C4-2B (cell line): ENCODE measurements at regions not wholly inside any gene's neighbourhood (a gene's known extent, or its start where the extent isn't known, plus 50 kb on each side); places are given as distances from the start of the nearest gene placed in this dataset.

ENCODE experiments used
- ZFX ChIP-seq: fragments of 450-650 bp; IDR thresholded peaks from 2 replicates; pipeline ENCODE4 v1.6.1; 2017
- TF ChIP-seq, protein P1 (sequence below): fragments of 450-650 bp; conservative IDR thresholded peaks from 2 replicates; pipeline ENCODE4 v1.5.1; 2017; ENCODE audit warnings: mild to moderate bottlenecking

DNA sequence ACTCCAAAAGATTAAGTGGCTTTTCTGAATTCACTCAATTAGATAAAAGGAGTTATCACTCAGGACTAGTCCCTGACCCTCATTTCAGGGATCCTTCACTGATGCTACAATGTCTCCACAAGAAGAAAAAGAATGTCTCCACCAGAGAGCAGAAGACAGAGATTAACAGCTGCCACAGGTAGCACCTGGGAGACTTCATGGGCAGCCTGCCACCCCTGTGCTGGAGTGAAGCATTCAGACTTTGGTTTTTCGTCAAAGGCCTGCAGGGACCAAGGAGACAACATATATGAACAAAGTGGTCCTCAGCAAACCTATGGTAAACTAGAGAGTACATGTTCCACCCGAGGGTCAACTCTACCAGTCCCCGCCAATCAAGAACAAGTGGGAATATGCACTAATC, 197.0 kb upstream of the ACVR2A start:
- TF ChIP-seq, protein P1, sequence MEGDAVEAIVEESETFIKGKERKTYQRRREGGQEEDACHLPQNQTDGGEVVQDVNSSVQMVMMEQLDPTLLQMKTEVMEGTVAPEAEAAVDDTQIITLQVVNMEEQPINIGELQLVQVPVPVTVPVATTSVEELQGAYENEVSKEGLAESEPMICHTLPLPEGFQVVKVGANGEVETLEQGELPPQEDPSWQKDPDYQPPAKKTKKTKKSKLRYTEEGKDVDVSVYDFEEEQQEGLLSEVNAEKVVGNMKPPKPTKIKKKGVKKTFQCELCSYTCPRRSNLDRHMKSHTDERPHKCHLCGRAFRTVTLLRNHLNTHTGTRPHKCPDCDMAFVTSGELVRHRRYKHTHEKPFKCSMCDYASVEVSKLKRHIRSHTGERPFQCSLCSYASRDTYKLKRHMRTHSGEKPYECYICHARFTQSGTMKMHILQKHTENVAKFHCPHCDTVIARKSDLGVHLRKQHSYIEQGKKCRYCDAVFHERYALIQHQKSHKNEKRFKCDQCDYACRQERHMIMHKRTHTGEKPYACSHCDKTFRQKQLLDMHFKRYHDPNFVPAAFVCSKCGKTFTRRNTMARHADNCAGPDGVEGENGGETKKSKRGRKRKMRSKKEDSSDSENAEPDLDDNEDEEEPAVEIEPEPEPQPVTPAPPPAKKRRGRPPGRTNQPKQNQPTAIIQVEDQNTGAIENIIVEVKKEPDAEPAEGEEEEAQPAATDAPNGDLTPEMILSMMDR, result no peak
- no peak for TF ChIP-seq ZFX
